ENCODE measurements at regions not wholly inside any gene's neighbourhood (a gene's known extent, or its start where the extent isn't known, plus 50 kb on each side); places are given as distances from the start of the nearest gene placed in this dataset.

DNA sequence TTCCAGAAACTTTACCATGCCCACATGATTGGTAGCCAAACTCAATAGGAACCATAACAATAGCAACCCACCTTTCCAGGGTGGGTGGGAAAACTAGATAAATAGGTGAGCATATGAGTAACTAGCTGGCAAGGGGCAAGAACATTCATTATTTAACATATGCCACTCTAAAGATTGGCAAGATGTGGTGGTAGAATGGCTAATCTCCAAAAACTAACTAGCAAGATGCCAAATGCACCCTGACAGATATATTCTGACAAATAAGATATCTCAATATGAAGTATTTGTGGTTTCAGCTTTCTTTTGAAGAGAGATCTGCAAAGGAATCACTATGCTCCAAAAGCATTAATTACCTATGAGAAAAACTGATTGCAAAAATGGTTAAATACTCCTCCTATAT, 895.6 kb downstream of the TLE1 start:
- Histone ChIP-seq H3K36me3 (ENCODE audit: insufficient read depth, low read length) (no peaks in the 10 kb centered on the region), H3K27ac (no peak overlapping the region), H3K9me3 (ENCODE audit: low read depth, low read length) (no peaks in the 10 kb centered on the region), H3K9ac (ENCODE audit: insufficient read length) (no peak overlapping the region), H3K4me3 (no peak overlapping the region)
- no peak for TF ChIP-seq FOXP2 (optimal IDR thresholded peaks at IDR 0.05; ENCODE audit: control extremely low read depth, extremely low read length, insufficient read depth)
- TF ChIP-seq EZH2 (IDR thresholded peaks at IDR 0.05): no peak
- no peak for TF ChIP-seq POLR2AphosphoS5 (IDR thresholded peaks at IDR 0.05; ENCODE audit: borderline replicate concordance, low read depth, low read length)
- no peak for DNase-seq (ENCODE audit: low read depth, low spot score)

DNA sequence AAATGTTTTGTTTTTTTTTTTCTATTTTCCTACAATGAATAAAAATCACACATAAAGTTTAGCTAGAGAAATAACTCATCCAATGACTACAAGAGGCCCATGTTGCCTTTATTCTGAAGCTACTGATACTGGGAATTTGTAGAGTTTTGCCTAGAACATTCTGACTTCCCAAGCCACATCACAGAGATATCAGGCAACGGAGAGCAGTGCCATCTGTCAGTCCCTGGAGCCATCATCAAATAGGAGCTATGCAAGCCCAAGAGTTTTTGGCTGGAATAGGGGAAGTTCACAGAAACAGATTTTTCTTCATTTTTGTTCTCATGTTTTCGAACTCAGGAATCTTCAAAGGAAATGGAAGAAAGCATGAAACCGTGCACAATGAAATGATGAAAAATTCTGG, 896.6 kb downstream of the TLE1 start:
- no peak overlapping the region for H3K4me3 ChIP-seq
- no peak overlapping the region for H3K9ac ChIP-seq (ENCODE audit: insufficient read length)
- no peaks in the 10 kb centered on the region for H3K9me3 ChIP-seq (ENCODE audit: low read depth, low read length)
- H3K27ac ChIP-seq: no peak overlapping the region
- H3K36me3 ChIP-seq (ENCODE audit: insufficient read depth, low read length): no peaks in the 10 kb centered on the region
- TF ChIP-seq POLR2AphosphoS5 (IDR thresholded peaks at IDR 0.05; ENCODE audit: borderline replicate concordance, low read depth, low read length) (no peak), FOXP2 (optimal IDR thresholded peaks at IDR 0.05; ENCODE audit: control extremely low read depth, extremely low read length, insufficient read depth) (no peak), EZH2 (IDR thresholded peaks at IDR 0.05) (no peak)
- DNase-seq (ENCODE audit: low read depth, low spot score): no peak

DNA sequence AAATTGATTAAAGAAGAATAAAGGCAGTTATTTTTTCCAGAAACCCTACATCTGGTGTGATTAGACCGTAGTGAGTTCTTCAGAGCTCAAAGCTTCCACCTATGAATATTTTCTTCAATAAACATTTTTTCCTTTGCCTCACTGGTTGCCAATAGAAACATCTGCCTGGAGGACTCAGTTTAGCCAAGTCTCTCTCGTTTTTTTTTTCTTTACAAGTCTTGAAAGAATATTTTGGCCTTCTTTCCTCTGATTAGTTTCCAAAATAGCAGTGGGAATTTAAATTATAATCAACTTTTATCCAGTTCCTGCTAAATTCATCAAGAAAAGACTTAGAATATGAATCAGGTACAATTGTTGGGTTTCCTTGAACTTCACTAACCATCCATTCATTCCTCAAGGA, 897.5 kb downstream of the TLE1 start:
- H3K36me3 ChIP-seq (ENCODE audit: insufficient read depth, low read length): no peaks in the 10 kb centered on the region
- H3K9ac ChIP-seq (ENCODE audit: insufficient read length): no peak overlapping the region
- TF ChIP-seq POLR2AphosphoS5 (IDR thresholded peaks at IDR 0.05; ENCODE audit: borderline replicate concordance, low read depth, low read length) (no peak), EZH2 (IDR thresholded peaks at IDR 0.05) (no peak), FOXP2 (optimal IDR thresholded peaks at IDR 0.05; ENCODE audit: control extremely low read depth, extremely low read length, insufficient read depth) (no peak)
- DNase-seq (ENCODE audit: low read depth, low spot score): no peak
- no peak overlapping the region for H3K4me3 ChIP-seq
- H3K27ac ChIP-seq: no peak overlapping the region
- no peaks in the 10 kb centered on the region for H3K9me3 ChIP-seq (ENCODE audit: low read depth, low read length)

DNA sequence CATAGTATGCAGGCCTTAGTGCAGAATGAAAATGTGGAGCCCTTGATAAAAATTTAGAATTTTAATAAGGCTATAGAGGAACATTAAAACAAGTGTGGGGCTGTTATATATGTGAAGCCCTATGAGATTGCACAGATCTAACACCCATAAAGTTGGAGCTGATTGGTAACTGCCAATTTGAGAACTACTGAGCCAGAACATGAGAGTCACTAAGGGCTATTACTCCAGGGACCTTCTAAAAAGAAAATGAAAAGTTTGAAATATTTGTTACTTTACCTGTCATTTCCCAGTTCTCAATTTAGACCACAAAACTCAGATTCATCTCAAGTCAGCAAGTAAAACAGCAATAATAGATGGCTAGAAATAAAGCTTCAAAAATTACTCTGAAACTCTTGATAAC, 898.6 kb downstream of the TLE1 start:
- TF ChIP-seq POLR2AphosphoS5 (IDR thresholded peaks at IDR 0.05; ENCODE audit: borderline replicate concordance, low read depth, low read length) (no peak), FOXP2 (optimal IDR thresholded peaks at IDR 0.05; ENCODE audit: control extremely low read depth, extremely low read length, insufficient read depth) (no peak), EZH2 (IDR thresholded peaks at IDR 0.05) (no peak)
- Histone ChIP-seq H3K27ac (no peak overlapping the region), H3K9me3 (ENCODE audit: low read depth, low read length) (no peaks in the 10 kb centered on the region), H3K9ac (ENCODE audit: insufficient read length) (no peak overlapping the region), H3K36me3 (ENCODE audit: insufficient read depth, low read length) (no peaks in the 10 kb centered on the region), H3K4me3 (no peak overlapping the region)
- DNase-seq (ENCODE audit: low read depth, low spot score): no peak

DNA sequence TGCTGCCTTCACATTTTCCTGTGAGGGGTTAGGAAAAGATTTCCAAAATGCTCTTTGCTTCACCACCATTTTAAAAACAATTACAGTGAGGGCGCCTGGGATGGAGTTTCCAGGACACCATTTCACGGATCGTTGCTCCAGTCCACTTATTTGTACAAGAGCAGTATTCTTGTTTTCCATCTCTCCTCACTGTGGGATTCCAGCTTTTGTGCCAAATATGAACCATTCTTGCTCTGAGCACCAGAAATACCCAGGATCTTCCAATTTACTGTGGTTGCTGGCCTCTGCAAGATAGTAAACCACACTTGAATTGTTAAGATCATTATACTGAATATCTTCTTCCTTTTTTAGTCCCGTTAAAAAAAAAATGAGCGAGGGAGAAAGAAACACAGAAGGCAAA, 899.5 kb downstream of the TLE1 start:
- no peak for DNase-seq (ENCODE audit: low read depth, low spot score)
- H3K9me3 ChIP-seq (ENCODE audit: low read depth, low read length): no peaks in the 10 kb centered on the region
- TF ChIP-seq FOXP2 (optimal IDR thresholded peaks at IDR 0.05; ENCODE audit: control extremely low read depth, extremely low read length, insufficient read depth): no peak
- TF ChIP-seq POLR2AphosphoS5 (IDR thresholded peaks at IDR 0.05; ENCODE audit: borderline replicate concordance, low read depth, low read length): no peak

DNA sequence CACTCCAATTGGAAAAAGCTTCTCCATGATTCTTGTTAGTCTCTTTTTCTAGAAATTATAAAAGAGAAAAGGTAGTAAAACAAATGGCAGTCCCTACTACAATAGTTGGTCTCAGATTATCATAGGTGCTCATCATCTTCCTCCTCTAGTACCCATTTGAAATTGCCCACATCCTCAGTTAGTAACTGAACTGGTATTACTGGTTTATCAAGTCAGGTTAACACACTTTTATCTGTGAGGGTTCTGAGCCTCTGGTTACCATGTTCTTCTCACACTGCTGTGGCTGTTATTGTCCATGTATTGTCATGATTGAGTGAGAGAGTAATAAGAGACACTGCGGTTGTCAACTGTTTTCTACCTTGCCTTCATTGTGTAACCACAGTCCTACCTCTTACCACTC, 901.7 kb downstream of the TLE1 start:
- Histone ChIP-seq H3K27ac (no peak overlapping the region), H3K9ac (ENCODE audit: insufficient read length) (no peak overlapping the region), H3K9me3 (ENCODE audit: low read depth, low read length) (no peaks in the 10 kb centered on the region), H3K4me3 (no peak overlapping the region), H3K36me3 (ENCODE audit: insufficient read depth, low read length) (no peaks in the 10 kb centered on the region)
- DNase-seq (ENCODE audit: low read depth, low spot score): no peak
- no peak for TF ChIP-seq FOXP2 (optimal IDR thresholded peaks at IDR 0.05; ENCODE audit: control extremely low read depth, extremely low read length, insufficient read depth)
- TF ChIP-seq POLR2AphosphoS5 (IDR thresholded peaks at IDR 0.05; ENCODE audit: borderline replicate concordance, low read depth, low read length): no peak
- TF ChIP-seq EZH2 (IDR thresholded peaks at IDR 0.05): no peak

More for the DNA sequence above, 899.5 kb downstream of the TLE1 start:
- H3K9ac ChIP-seq (ENCODE audit: insufficient read length): no peak overlapping the region
- H3K27ac ChIP-seq: no peak overlapping the region
- no peaks in the 10 kb centered on the region for H3K36me3 ChIP-seq (ENCODE audit: insufficient read depth, low read length)
- no peak overlapping the region for H3K4me3 ChIP-seq

DNA sequence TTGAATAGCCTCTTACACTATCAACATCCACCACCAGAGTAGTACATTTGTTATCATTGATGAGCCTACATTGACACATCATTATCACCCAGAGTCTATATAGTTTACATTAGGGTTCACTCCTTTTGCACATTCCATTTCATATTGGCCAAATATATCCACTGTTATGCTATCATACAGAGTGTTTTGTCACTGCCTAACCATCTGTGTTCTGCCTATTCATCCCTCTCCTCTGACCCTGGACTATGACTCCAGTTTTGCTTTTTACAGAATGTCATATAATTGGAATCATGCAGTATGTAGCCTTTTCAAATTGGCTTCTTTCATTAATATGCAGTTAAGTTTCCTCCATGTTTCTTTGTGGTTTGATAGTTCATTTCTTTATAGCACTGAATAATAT, 904.7 kb downstream of the TLE1 start:
- H3K27ac ChIP-seq: no peak overlapping the region
- TF ChIP-seq POLR2AphosphoS5 (IDR thresholded peaks at IDR 0.05; ENCODE audit: borderline replicate concordance, low read depth, low read length) (no peak), FOXP2 (optimal IDR thresholded peaks at IDR 0.05; ENCODE audit: control extremely low read depth, extremely low read length, insufficient read depth) (no peak), EZH2 (IDR thresholded peaks at IDR 0.05) (no peak)
- no peak overlapping the region for H3K4me3 ChIP-seq
- H3K9me3 ChIP-seq (ENCODE audit: low read depth, low read length): no peaks in the 10 kb centered on the region
- no peaks in the 10 kb centered on the region for H3K36me3 ChIP-seq (ENCODE audit: insufficient read depth, low read length)
- DNase-seq (ENCODE audit: low read depth, low spot score): no peak
- H3K9ac ChIP-seq (ENCODE audit: insufficient read length): no peak overlapping the region

DNA sequence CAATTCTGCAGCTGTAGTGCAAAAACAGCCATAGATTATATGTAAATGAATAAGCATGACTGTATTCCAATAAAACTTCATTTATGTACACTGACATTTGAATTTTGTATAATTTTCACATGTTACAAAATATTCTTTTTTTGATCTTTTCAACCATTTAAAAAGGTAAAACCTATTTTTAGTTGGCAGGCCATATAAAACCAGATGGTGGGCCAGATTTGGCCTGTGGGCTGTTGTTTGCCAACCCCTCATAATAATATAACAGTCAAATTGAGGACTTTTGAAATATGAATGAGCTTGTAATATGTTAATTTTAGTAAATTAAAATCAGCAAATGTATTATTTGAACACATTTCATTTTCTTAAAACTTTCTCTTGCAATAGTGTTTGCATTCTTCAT, 913.4 kb downstream of the TLE1 start:
- no peak overlapping the region for H3K9ac ChIP-seq (ENCODE audit: insufficient read length)
- H3K36me3 ChIP-seq (ENCODE audit: insufficient read depth, low read length): no peaks in the 10 kb centered on the region
- DNase-seq (ENCODE audit: low read depth, low spot score): no peak
- H3K4me3 ChIP-seq: no peak overlapping the region
- no peaks in the 10 kb centered on the region for H3K9me3 ChIP-seq (ENCODE audit: low read depth, low read length)
- TF ChIP-seq FOXP2 (optimal IDR thresholded peaks at IDR 0.05; ENCODE audit: control extremely low read depth, extremely low read length, insufficient read depth): no peak
- no peak for TF ChIP-seq POLR2AphosphoS5 (IDR thresholded peaks at IDR 0.05; ENCODE audit: borderline replicate concordance, low read depth, low read length)
- no peak for TF ChIP-seq EZH2 (IDR thresholded peaks at IDR 0.05)
- H3K27ac ChIP-seq: no peak overlapping the region

DNA sequence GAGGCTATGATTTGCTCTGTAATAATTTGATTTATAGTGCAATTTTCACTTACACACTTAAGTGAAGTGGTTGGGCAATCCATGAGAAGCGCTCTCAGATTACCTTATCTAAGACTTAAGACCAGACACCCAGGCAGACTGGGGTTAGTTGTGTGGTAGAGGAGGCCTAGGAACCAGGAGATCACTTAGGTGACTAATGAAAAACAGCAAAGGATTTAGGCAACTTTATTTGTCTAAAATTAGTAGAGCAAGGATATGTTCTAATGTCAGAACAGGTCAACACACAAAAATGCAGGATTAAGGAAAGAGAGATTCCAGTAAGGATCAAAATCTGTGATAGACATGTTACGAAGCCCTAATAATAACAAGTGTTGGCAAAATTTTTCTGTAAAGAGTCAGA, 913.8 kb downstream of the TLE1 start:
- no peaks in the 10 kb centered on the region for H3K9me3 ChIP-seq (ENCODE audit: low read depth, low read length)
- H3K9ac ChIP-seq (ENCODE audit: insufficient read length): no peak overlapping the region
- no peak for DNase-seq (ENCODE audit: low read depth, low spot score)
- no peak for TF ChIP-seq EZH2 (IDR thresholded peaks at IDR 0.05)
- TF ChIP-seq FOXP2 (optimal IDR thresholded peaks at IDR 0.05; ENCODE audit: control extremely low read depth, extremely low read length, insufficient read depth): no peak
- TF ChIP-seq POLR2AphosphoS5 (IDR thresholded peaks at IDR 0.05; ENCODE audit: borderline replicate concordance, low read depth, low read length): no peak
- no peak overlapping the region for H3K4me3 ChIP-seq
- H3K27ac ChIP-seq: no peak overlapping the region
- no peaks in the 10 kb centered on the region for H3K36me3 ChIP-seq (ENCODE audit: insufficient read depth, low read length)
